Heart right ventricle (tissue), 16 donors: ENCODE measurements at regions not wholly inside any gene's neighbourhood (a gene's known extent, or its start where the extent isn't known, plus 50 kb on each side); places are given as distances from the start of the nearest gene placed in this dataset.

Experiments
- ATAC-seq, 8 donors: fragments of 200-7000 bp; cut with Tn5 transposase; one replicate each; pipeline ENCODE4 v1.9.1; 2020; ENCODE audit warnings: mild to moderate bottlenecking in 8 of 8, moderate library complexity in 8 of 8, moderate number of reproducible peaks in 1 of 8
- DNase-seq, 2 donors: peaks; one replicate each; pipeline ENCODE4 v3.0.0-alpha.2; 2020
- H3K27ac ChIP-seq, 10 donors: fragments of 200-600 bp; sonication (generic) in 2 of 10; one replicate each; pipeline versions ENCODE4 v1.5.0 to v1.8.0; 2020 to 2022; ENCODE audit warnings: mild to moderate bottlenecking in 3 of 10
- H3K27me3 ChIP-seq, 7 donors: fragments of 200-600 bp; one replicate each; pipeline ENCODE4 v1.8.0; 2021 to 2022; ENCODE audit warnings: mild to moderate bottlenecking in 2 of 7
- H3K36me3 ChIP-seq, 9 donors: fragments of 200-600 bp; sonication (generic) in 1 of 9; one replicate each; pipeline versions ENCODE4 v1.5.0 to v1.8.0; 2020 to 2022; ENCODE audit warnings: mild to moderate bottlenecking in 2 of 9
- H3K4me1 ChIP-seq, 9 donors: fragments of 200-600 bp; sonication (generic) in 1 of 9; one replicate each; pipeline versions ENCODE4 v1.5.0 to v1.8.0; 2020 to 2022; ENCODE audit warnings: mild to moderate bottlenecking in 4 of 9
- H3K4me3 ChIP-seq, 10 donors: fragments of 200-600 bp; sonication (generic) in 2 of 10; one replicate each; pipeline versions ENCODE4 v1.5.0 to v1.8.0; 2020 to 2022; ENCODE audit warnings: mild to moderate bottlenecking in 7 of 10, moderate library complexity in 2 of 10
- H3K9me3 ChIP-seq, 11 donors: fragments of 200-600 bp in 10 of 11; sonication (generic) in 2 of 11; one replicate each; pipeline versions ENCODE4 v1.5.0 to v1.8.0; 2013 to 2022; ENCODE audit warnings: mild to moderate bottlenecking in 2 of 11, control low read depth in 1 of 11, moderate library complexity in 1 of 11
- CTCF ChIP-seq, 9 donors: fragments of 200-600 bp; sonication (generic) in 2 of 9; IDR thresholded peaks; one replicate each; pipeline versions ENCODE4 v1.5.0 to v1.8.0; 2021 to 2022; ENCODE audit warnings: antibody characterized with exemption in 9 of 9, mild to moderate bottlenecking in 5 of 9, moderate library complexity in 1 of 9
- WGBS, 2 donors: extraction: QIAGEN DNeasy Blood & Tissue Kit; methylation state at CpG; one replicate each; pipeline ENCODE4 v1.1.7; 2013; ENCODE audit warnings: inconsistent platforms in 1 of 2; 5-methylcytosine and 5-hydroxymethylcytosine counted together
- intact Hi-C, 10 donors: fragments of 100-400 bp; cut with DNase I; formaldehyde crosslinking; loops; one replicate each; pipeline versions ENCODE4 v1.11.1 to v1.14.2; 2022
- donor health status: Arrhythmogenic right ventricular cardiomyopathy.
- donor health status: ischemic (EF 13 %, LVEDD 7.1; RV severe dilation, severe dysfunction).
- donor health status: healthy with polysubstance abuse.
- donor health status: DM: no; HTN: yes; CAD: no.
- donor health status: DM: no; HTN: no; CAD: no.
- donor health status: ischemic (EF 25% LVEDD 6.9; RV normal size, moderate dysfunction).
- donor health status: ischemic (EF 25% LVEDD 5.7; RV mildly dilated, moderate dysfunction).
- donor health status: healthy.
- donor health status: DM: yes; HTN: yes; CAD: no.
- donor health status: Ischemic cardiomyopathy.
- donor health status: ischemic (EF 35%, LVEDD 5.7; RV mildly dilated, moderate dysfunction).
- donor health status: nonischemic (EF 11% LVEDD 7.7; RV severe dilation, severe dysfunction).
- donor health status: DM: yes; HTN: yes; CAD: no.
- donor health status: PGD.
- donor health status: ischemic (EF 29% LVEDD 5.4; RV normal size, mild dysfunction).
- donor health status: nonischemic (EF 23%, LVEDD 6.1; RV moderate dilation, normal function).

- H3K27ac ChIP-seq = no peak overlapping the region
- no peaks in the 10 kb centered on the region for H3K36me3 ChIP-seq
- DNase-seq (no peak), ATAC-seq (no peak)
- H3K9me3 ChIP-seq = peaks cover 0 to 7% (median 0%) of the 10 kb centered on the region in 11 donors
- no peaks in the 10 kb centered on the region for H3K27me3 ChIP-seq
- no peak for TF ChIP-seq CTCF (IDR thresholded peaks at IDR 0.05)
- intact Hi-C loops = no loop called here
- no peaks in the 10 kb centered on the region for H3K4me1 ChIP-seq
- H3K4me3 ChIP-seq = no peak overlapping the region
Measured at GRCh38 chr4:120528428-120528827, 394.1 kb downstream of the PRDM5 start.

GRCh38 chr4:120526033-120526432 lies 396.5 kb downstream of the PRDM5 start:
- TF ChIP-seq CTCF (IDR thresholded peaks at IDR 0.05) = no peak
- intact Hi-C loops = no loop called here
- no peaks in the 10 kb centered on the region for H3K4me1 ChIP-seq
- H3K27me3 ChIP-seq = no peaks in the 10 kb centered on the region
- H3K9me3 ChIP-seq = peaks cover 0 to 7% (median 0%) of the 10 kb centered on the region in 11 donors
- no peak for ATAC-seq
- H3K4me3 ChIP-seq = no peak overlapping the region
- no peak for DNase-seq
- H3K27ac ChIP-seq = no peak overlapping the region
- H3K36me3 ChIP-seq = no peaks in the 10 kb centered on the region

GRCh38 chr4:120525106-120525505 lies 397.4 kb downstream of the PRDM5 start:
- no peak for TF ChIP-seq CTCF (IDR thresholded peaks at IDR 0.05)
- Histone ChIP-seq H3K27ac (no peak overlapping the region), H3K4me3 (no peak overlapping the region), H3K9me3 (peaks cover 0 to 7% (median 0%) of the 10 kb centered on the region in 11 donors), H3K27me3 (no peaks in the 10 kb centered on the region), H3K4me1 (no peaks in the 10 kb centered on the region), H3K36me3 (no peaks in the 10 kb centered on the region)
- WGBS, 2 donors = 91% methylated on average over 4 of the region's 4 CpGs
- intact Hi-C loops = no loop called here
- ATAC-seq = no peak
- DNase-seq = no peak

- H3K27me3 ChIP-seq = no peaks in the 10 kb centered on the region
- no peaks in the 10 kb centered on the region for H3K4me1 ChIP-seq
- 73 to 76% methylated on average over 2 of the region's 2 CpGs for whole genome bisulfite sequencing, 2 donors
- H3K4me3 ChIP-seq = no peak overlapping the region
- H3K9me3 ChIP-seq = peaks cover 0 to 7% (median 0%) of the 10 kb centered on the region in 11 donors
- intact Hi-C loops = no loop called here
- DNase-seq = no peak
- no peak overlapping the region for H3K27ac ChIP-seq
- TF ChIP-seq CTCF (IDR thresholded peaks at IDR 0.05) = no peak
- ATAC-seq = no peak
- no peaks in the 10 kb centered on the region for H3K36me3 ChIP-seq
Measured at GRCh38 chr4:120524237-120524636, 398.3 kb downstream of the PRDM5 start.

GRCh38 chr4:120520761-120521160 lies 401.8 kb downstream of the PRDM5 start:
- intact Hi-C loops = no loop called here
- no peak for DNase-seq
- H3K27me3 ChIP-seq = no peaks in the 10 kb centered on the region
- H3K36me3 ChIP-seq = no peaks in the 10 kb centered on the region
- no peak overlapping the region for H3K27ac ChIP-seq
- H3K4me3 ChIP-seq = no peak overlapping the region
- H3K4me1 ChIP-seq = peaks cover 0 to 5% (median 0%) of the 10 kb centered on the region in 9 donors
- 78 to 90% methylated on average over 2 of the region's 2 CpGs for WGBS, 2 donors
- TF ChIP-seq CTCF (IDR thresholded peaks at IDR 0.05) = no peak
- no peak for ATAC-seq
- H3K9me3 ChIP-seq = no peaks in the 10 kb centered on the region
